Stimulated activated CD4-positive, alpha-beta T cell treated with anti-CD3 and anti-CD28 coated beads, TNF-alpha, amount 100 ng/mL, for 1 hour (primary cell): ENCODE measurements at regions not wholly inside any gene's neighbourhood (a gene's known extent, or its start where the extent isn't known, plus 50 kb on each side); places are given as distances from the start of the nearest gene placed in this dataset.

Source experiments
- DNase-seq, 3 donors: peaks; one replicate each; pipeline ENCODE4 v3.0.0-alpha.2; 2020; ENCODE audit warnings: low read depth in 3 of 3, low spot score in 1 of 3

DNA sequence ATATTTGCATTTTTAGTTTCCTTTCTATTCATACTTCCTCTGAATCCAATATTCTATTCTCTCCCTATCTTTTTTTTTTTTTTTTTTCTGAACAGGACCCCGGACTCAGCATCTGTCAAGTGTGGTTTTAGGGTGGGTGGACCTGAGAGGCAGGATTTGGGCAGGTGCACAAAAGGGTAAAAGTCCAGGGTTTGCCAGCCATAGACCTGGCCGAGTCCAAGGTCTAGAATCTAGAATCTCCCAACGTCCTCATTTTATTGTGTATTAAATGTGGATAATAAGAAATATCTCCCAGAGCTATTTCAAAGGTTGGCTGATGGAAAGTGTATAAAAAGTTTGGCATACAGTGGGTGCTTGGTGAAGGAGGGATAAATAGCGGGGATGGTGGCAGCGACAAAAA lies 273.3 kb upstream of the MAF start:
- no peak for DNase-seq

DNA sequence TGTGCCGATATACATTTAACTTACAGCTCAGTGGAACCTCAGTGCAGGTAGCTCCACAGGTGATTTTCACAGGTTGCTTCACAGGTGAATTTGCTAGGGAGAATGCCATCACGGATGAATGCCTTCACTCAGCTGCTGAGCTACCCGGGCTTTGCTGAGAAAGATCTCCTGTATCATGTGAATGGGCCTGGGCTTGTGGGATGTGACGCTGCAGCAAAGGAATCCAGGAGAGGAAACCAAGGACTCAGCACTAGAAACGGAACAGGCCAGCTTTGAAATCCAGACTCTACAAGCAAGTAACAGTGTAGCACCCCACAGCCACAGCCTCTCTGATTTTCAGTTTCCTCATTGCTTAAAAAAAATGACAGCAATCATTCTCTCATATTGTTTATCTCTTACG lies 271.4 kb upstream of the MAF start:
- DNase-seq: no peak

DNA sequence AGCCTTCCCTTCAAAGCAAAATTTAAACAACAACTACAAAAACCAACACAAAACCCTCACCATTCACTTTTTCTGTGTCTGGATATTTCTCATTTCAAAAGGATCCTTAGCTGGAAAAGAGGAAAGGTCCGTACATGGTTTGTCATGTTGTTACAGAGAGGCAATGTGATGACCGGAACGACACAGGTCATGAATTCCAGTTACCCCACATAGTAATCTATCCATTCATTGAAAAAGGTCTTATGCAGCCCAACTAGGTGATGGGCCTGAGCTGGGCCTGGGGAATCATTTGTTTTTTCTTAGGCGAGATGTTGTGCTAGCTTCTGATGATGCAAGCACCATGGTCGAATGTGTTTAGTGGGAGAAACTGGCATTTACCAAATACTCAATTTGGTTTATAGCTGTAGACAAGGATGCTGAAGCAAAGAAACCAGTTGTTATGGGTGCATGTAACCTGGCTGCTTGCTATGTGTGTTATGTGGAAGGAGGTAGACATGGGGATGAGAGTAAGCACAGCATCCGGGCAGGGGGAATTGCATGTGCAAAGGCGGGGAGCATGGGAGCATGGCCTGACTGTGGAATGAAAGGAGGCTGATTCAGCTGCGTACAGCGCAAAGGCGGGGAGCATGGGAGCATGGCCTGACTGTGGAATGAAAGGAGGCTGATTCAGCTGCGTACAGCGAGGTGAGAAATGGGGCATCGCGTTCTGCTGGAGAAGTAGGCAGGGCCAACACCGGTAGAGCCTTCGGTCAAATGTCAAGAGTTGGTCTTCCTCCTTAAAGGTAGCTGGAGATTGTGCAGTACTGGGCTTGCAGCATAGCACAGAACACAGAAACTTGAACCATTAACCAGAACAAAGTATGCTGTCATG lies 269.7 kb upstream of the MAF start:
- DNase-seq: no peak

DNA sequence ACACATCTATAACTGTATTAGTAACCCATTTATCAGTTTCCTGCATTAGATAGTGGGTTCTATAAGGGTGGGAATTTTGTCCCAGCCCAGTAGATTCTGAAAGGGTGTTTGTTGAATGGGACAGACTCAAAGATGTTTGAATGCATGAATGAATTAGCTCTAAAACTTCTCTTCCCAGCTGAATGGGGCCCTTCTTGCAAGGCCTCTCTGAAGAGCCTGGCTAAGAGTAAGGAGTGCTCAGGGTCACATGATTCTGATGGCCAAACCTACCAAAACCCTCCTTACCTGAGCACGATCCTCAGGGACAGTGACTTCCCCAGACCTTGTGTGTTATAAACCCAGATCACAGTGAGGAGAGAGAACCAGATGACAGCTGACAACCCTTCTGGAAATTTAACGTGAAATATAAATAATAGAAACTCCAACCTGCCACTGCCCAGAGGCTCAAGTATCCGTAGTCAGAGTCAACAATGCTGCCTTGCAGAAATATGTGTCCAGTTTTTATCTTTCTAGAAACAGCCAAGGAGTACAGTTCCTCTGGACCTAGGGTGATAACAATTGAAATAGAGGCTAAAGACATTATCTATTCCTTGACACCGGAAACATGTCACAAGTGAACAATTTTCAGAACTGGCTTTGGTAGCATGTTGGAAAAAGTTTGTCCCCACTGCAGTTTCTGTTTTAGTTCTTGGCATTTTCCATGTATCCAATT lies 268.9 kb upstream of the MAF start:
- no peak for DNase-seq

DNA sequence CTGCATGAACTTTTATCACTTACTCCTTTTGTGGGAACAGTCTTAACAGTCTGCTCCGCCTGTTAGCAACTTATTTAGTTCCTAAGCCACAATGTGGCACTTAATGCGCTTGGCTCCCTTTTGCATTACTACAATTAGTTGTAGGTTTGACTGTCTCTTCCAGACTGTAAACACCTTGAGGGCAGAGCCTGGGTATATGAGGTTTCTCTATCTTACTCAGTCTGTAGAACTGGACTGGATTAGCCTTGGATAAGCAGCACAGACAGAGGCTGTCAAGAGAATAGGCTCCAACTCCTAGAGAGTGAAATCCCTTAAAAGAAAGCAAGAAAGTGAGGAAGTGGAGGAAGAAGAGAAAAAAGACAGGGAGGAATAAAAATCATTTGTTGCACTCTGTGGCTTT lies 268.3 kb upstream of the MAF start:
- DNase-seq: no peak

DNA sequence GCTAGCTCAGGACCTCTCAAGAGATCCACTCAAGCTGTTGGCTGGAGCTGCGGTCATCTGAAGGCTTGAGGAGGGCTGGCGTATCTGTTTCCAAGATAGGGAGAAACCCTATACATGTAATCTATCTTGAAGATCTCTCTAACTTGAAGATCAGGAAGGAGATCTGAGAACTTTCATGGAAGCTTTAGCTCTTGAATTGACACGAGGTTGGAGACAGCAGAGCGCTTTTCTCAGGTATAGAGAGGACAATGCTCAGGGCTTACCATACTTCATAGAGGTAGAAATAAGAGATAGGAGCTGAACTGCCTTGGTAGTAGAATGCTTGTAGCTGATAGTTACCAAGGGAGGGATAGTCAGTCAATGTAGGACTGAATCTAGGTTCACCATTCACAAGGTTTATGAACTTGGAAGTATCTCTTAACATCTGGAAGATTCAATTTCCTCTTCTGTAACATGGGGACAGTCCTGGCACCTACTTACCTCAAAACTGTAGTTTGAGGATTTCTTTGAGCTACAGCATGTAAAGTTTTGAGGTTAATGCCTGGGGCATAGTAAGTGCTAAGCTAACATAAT lies 267.0 kb upstream of the MAF start:
- no peak for DNase-seq

DNA sequence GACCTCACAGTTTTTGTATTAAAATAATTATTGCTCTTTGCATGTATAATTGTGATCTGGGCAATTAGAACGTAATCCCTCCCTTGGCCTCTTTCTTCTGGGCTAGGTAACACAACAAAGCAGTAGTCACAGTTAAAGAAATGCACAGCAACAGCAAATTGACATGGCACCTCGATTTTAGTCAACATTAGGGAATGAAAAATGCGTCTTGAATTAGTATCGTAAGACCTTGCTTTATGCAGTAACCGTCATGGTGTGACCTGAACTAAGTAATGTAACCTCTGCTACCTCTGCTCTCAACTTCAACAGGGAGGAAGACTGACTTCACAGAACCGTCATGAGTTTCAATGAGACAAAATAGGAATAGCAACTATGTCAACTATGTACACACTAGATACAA lies 265.4 kb upstream of the MAF start:
- no peak for DNase-seq

DNA sequence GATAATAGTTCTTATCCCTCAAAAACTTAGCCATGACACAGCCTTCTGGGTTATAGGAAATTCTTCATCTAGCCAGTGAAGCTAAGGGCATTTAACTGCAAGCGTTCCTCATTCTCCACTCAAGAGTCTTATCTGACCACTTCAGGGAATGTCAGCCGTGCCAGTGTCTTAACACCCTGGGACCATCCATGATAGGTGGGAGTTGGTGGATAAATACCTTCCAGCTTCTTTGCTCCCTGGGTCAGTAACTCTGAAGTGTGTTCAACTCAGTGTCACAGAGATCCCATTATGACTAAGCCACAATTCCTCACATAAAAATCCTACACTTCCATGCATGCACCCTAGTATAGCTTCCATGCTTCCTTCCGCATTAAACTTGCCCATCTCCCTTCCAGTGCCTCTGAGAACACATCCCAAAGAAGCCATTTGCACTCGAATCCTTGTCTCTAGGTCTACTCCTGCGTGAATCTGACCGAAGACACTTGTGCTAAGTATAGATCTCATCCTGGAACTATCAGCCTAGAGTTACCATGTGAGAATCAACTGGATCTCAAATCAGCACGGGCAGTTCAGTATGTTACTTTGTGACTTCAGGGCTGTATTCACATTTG lies 264.3 kb upstream of the MAF start:
- DNase-seq: no peak

DNA sequence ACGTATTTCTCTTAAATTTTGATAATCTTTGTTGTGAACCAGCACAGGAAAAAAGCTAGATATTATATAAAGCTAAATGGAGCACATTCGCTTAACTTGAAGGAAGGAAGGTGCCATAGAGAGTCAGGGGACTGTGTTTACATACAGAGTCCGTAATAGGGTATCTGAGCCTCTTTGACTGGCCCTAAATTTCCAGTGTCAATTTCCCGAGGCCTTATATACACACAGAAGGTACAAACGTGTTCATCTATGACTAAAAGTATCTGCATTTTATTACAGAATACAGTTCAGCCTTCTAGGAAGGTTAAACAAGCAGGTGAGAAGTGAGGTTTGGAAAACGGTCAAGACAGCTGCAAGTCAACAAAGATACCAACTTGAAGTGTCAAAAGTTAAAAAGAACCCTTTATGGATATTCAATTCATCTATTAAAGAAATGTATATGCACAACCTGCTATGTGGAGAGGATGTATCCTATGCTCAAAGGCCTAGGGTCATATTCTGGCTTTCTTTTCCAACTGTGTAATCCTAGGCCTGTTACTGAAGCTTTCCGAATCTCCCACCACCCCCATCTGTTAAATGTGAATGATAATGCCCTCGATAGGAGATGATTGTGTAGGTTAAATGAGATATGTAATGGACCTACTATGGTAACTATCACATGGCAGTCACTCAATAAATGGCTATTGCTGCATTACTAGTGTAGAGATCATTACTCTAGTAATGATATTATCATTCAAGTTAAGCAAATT lies 263.7 kb upstream of the MAF start:
- no peak for DNase-seq

DNA sequence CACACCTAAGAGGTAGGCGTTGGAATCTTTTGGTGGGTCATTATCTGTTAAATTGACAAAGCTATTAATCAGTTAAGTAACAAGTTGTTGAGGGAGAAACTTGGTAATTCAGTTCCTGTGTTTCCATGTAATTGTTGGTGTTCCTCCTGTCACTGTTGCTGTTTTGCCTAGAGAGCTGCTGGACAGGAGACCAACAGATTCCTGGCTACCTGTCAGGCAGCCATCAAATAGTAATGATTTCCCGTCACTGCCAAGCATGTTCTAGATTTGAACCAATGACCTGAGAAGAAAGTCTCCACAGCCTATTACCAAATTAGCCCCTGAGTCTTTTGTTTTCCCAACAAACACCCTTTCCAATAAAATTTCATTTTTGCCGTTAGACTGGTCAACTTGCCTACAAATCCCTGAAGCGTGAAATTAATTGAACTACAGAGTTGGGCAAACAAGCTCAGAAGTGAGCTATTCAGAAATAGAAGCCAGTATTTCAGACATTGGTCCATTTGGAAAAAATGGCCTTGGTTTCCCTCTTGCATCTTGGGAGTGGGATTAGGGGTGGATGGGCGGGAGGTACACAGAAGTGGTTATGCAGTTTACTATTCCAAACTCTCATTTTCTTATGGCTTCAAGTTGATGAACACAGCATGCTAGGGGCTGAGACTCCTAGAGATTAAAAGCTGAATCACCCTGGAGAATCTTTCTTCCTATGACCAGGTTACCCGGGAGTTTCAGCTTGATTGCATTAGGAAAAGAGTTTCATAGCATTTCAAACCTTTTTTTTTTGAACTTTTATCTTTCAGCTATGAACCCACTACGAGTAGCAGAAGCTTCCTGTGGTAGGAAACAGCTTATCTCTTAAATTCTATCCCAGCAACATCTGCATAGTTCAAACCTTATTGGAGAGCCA lies 262.8 kb upstream of the MAF start:
- DNase-seq: no peak

DNA sequence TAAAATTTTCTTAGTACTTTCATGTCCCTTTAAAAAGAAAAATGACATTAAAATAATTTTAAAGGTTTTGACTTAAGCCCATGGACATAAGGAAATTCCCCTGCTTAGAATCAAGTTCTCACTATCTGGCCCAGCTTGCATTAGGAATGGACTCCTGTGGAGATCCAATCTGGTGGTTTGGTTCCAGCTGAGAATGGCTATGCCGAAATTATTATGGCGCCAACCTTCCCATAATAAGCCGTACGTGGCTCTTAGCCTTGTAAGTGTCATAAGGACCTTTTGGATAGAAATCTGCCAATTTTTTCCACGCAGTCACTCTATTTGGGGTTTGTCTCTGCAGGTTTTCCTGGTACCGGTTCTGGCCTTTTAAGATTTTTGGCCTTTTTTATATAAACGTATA lies 262.1 kb upstream of the MAF start:
- no peak for DNase-seq

DNA sequence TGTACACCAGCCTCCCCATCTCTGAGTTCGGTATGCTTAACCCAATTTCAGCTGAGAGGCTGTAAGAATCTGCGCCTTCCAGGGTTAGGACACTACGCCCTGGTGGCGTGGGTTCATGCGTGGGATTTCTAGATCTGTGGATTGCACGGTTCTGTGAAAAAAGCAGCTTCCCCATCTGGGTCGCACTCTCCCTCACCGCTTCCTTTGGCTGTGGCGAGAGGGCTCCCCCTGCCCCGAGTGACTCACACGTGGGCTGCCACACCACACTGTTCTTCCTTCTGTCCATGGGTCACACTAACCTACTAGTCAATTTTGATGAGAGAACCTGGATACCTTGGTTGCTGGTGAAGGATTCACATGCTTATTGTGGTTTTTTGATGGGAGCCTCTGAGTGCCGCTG lies 256.0 kb upstream of the MAF start:
- no peak for DNase-seq

DNA sequence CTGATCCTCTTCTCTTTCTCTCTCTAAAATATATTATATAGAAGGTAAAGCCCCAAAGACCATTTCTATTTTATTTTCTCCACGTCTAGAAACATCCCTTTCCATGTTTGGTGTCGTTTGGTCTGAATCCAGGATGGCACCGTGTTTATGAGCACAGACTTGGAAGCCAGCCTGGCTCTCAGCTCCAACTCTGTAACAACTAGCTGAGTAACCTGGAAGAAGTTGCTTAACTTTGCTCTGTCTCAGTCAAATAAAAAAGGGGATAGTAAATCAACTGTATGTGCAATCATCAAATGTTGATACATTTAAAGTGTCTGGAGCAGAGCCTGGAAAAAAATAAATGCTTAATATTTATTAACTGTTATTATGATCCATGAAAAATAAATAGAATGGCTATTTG lies 249.8 kb upstream of the MAF start:
- DNase-seq: no peak

DNA sequence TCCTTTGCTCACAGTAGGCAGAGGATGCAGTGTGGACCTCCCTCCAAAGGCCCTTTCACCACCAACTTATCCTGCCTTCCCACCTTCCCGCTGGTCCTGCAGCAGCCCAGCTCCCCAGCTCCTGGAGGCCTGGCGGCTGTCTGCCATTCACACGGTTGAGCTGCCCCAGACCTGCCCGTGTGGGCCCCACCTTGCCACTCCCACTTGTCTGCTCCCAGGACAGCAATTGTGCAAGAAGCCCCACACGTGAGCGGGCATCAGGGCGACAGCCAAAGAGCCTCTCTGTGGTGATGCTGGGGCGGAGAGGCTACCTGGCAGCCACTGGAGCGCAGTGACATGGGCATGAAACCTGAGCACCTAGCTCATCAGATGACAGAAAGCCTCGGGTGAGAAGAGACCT lies 248.6 kb upstream of the MAF start:
- no peak for DNase-seq

DNA sequence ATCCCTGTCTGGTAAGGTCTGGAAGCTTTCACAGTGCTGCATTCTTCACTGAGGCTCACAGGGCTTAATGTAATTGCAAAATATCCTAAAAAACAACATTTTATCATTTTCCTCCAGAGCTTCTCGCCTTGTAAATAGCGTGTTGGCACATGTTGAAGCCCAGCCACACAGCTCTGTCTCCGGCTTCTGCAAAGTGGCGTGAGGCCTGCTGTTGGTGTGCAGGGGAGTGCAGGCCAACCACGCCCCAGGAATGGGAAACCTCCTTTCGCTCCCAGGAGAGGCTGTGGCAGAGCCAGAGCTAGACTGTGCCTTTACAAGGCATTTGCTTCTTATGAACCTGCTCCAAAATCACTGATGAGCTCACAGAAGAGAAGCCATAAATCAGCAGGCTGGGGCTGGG lies 248.2 kb upstream of the MAF start:
- no peak for DNase-seq

DNA sequence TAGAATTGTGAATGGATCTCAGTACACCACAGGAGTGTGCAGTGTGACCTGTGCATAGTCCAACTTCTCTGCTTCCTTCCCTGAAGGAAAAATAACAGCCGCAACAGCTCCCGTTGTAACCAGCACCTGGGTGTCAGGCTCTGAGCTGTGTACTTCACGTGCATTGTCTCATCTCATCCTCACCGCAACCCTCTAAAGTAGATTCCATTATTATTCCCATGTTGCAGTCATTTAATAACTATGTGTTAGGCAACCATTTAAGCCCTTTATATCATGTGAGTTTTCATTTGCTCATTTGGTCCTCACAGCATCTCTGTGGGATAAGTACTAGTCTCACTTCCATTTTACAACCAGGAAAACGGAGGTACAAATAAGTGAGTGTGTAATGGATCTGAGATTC lies 247.0 kb upstream of the MAF start:
- DNase-seq: no peak

DNA sequence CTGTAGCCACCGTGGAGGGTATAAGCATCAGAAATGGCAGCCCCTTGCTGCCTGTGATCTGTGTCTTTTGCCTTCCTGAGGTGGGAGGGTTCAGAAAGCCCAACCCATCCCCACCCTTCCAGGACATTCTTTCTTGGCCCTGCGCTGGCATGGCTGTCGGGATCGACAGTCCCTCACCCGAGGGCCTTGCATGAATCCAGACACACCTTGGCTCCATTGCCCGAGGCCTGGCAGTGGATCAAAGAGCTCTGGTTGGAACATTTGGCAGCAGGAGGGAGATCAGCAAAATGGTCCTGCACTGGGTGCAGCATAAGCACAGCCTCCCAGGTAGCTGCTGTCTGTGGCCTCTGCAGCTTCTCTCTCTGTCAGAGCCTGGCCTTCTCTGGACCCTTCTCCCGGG lies 246.6 kb upstream of the MAF start:
- DNase-seq: no peak

DNA sequence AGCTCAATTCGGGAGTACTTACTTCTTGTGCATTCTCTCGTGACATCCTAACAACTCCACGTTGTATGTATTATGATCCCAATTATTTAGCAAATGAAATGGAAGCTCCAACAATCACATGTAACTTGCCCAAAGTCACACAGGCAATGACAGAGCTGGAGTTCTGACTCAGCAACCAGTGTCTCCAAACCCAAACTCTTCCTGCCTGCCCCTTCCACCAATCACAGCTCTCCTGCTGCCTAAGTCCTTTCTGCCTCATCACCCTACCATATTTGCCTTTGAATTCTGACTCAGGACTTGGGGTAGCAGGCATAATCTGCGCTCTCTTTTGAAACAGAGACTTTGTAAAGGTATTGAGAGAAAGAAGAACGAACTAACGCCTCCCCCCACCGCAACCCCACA lies 245.2 kb upstream of the MAF start:
- no peak for DNase-seq

DNA sequence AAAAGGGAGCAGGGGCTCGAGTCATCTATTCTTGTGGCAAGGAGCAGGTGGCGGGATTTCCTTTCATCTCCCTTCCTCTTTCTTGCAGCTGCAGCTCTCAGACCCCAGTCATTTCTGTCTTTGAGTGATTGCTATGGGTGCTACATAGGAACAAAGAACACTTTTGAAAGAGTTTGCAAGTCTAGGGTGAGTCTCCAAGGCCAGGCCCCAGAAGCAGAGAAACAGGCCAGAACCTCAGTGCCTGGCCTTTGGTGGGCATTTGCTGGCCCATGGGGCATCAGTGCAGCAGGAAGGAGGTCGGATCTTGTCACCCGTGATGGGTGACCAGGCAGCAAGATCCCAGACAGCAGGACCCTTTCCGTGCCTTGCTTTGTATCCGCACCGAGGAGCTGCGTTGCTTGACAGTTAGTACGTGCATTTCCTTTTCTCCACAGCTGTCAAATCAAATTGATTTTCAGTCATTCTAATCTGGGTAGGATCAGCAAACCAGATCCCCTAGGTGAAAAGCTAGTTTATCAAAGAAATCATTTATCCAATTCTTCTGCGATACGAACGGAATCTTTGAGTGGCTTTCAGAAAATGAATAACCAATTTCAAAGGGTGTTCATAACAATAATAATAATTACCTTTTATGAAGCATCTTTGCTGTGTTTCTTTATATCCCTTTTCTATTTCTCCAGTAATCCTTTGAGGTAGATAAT lies 244.6 kb upstream of the MAF start:
- DNase-seq: no peak

DNA sequence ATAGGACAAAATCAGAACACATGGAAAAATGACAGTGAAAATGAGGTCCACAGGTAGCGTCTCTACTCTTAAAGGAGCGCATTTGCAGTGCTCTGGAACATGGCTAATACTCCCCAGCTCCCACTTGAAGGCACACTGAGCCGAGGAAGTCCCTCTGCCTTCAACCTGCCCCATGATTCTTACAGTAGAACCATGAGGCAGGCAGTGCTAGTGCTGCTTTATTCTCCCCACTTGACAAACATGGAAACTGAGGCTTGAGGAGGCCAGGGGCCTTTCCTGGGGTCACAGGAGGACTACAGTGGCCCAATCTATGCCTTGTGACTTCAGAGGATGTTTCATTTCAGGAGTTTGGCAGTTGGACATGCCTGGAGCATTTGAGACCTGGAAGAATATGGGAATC lies 244.1 kb upstream of the MAF start:
- no peak for DNase-seq
